IMR-90 (cell line): ENCODE measurements at regions not wholly inside any gene's neighbourhood (a gene's known extent, or its start where the extent isn't known, plus 50 kb on each side); places are given as distances from the start of the nearest gene placed in this dataset.
"Not testable (repeated sequence)": the region's sequence is repeated elsewhere in the genome, so short reads cannot be mapped to it uniquely, and the experiment has no call there.

Source experiments
- CHD1 ChIP-seq: IDR thresholded peaks from 2 replicates; pipeline ENCODE4 v1.6.1; 2012; ENCODE audit warnings: low read depth, low read length, improper control_type of control experiment
- MXI1 ChIP-seq: IDR thresholded peaks from 2 replicates; pipeline ENCODE4 v1.6.1; 2012; ENCODE audit warnings: low read depth, mild to moderate bottlenecking, low read length, moderate library complexity, borderline replicate concordance
- POLR2A ChIP-seq: IDR thresholded peaks from 2 replicates; pipeline ENCODE4 v1.6.1; 2012; ENCODE audit warnings: mild to moderate bottlenecking, low read depth, low read length
- RAD21 ChIP-seq: IDR thresholded peaks from 2 replicates; pipeline ENCODE4 v1.6.1; 2012; ENCODE audit warnings: low read length, improper control_type of control experiment
- SMC3 ChIP-seq: fragments of 150-350 bp; IDR thresholded peaks from 2 replicates; pipeline ENCODE4 v1.6.1; 2016; ENCODE audit warnings: low read depth, mild to moderate bottlenecking, antibody characterized with exemption, low read length, moderate library complexity
- USF2 ChIP-seq: fragments of 150-350 bp; IDR thresholded peaks from 2 replicates; pipeline ENCODE4 v1.6.1; 2017; ENCODE audit warnings: mild to moderate bottlenecking, antibody characterized with exemption, low read length, low read depth
- TF ChIP-seq, protein P1 (sequence below): conservative IDR thresholded peaks from 2 replicates; pipeline ENCODE4 v1.5.1; 2012; ENCODE audit warnings: mild to moderate bottlenecking, low read depth, low read length, improper control_type of control experiment

GRCh38 chr3:195658381-195659135 is 62.2 kb upstream of the MUC20 start:
- not testable (repeated sequence) for TF ChIP-seq RAD21, USF2, MXI1, SMC3, POLR2A, CHD1
- TF ChIP-seq, protein P1, sequence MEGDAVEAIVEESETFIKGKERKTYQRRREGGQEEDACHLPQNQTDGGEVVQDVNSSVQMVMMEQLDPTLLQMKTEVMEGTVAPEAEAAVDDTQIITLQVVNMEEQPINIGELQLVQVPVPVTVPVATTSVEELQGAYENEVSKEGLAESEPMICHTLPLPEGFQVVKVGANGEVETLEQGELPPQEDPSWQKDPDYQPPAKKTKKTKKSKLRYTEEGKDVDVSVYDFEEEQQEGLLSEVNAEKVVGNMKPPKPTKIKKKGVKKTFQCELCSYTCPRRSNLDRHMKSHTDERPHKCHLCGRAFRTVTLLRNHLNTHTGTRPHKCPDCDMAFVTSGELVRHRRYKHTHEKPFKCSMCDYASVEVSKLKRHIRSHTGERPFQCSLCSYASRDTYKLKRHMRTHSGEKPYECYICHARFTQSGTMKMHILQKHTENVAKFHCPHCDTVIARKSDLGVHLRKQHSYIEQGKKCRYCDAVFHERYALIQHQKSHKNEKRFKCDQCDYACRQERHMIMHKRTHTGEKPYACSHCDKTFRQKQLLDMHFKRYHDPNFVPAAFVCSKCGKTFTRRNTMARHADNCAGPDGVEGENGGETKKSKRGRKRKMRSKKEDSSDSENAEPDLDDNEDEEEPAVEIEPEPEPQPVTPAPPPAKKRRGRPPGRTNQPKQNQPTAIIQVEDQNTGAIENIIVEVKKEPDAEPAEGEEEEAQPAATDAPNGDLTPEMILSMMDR, result not testable (repeated sequence)
